CD4-positive, alpha-beta T cell treated with Interleukin-10 for 1 hour (primary cell): ENCODE measurements at regions not wholly inside any gene's neighbourhood (a gene's known extent, or its start where the extent isn't known, plus 50 kb on each side); places are given as distances from the start of the nearest gene placed in this dataset.
"Not testable (repeated sequence)": the region's sequence is repeated elsewhere in the genome, so short reads cannot be mapped to it uniquely, and the experiment has no call there.

Experiments
- DNase-seq: peaks from one replicate; pipeline ENCODE4 v3.0.0-alpha.2; 2020

DNA sequence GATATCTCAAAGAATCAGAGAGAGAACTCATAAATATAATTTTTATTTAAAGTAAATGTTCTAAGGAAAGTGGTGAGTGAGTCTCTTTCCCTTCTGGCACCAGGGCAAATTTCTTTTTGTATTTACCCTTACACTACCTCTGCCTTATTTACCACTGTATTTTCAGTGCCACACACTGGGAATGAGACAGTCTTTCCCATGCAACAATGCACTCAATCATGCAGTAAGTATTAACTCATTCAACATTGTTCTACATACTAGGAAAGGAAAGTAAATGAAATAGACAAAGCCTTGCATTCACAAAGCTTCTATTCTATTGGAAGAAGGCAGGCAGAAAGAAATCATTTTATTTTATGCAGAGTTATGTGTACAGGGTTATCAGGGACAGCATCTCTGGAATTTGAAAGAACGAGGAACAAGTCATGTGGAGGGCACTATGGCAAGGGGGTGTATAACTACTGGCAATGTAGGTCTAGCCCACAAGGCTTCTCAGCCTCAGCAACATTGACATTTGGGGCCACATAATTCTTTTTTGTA, 129.8 kb upstream of the PRDX6 start:
- DNase-seq: no peak

- DNase-seq: not testable (repeated sequence)
These were observed 124.5 kb upstream of the PRDX6 start for GRCh38 chr1:173352635-173353034.

GRCh38 chr1:173353350-173353749, 123.8 kb upstream of the PRDX6 start:
- DNase-seq: no peak

DNA sequence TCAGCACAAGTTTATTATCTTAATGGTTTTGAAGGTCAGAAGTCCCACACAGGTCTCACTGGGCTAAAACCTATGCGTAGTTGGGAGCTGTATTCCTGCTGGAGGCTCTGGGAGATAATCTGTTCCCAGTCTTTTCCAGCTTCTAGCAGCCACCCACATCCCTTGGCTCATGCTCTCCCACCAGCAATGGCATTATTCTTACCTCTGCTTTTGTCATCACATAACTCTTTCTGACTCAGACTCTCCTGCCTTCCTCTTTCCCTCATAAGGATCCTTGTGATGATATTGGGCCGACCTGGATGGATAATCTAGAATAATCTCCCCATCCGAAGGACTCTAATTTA, 122.2 kb upstream of the PRDX6 start:
- DNase-seq: no peak

DNA sequence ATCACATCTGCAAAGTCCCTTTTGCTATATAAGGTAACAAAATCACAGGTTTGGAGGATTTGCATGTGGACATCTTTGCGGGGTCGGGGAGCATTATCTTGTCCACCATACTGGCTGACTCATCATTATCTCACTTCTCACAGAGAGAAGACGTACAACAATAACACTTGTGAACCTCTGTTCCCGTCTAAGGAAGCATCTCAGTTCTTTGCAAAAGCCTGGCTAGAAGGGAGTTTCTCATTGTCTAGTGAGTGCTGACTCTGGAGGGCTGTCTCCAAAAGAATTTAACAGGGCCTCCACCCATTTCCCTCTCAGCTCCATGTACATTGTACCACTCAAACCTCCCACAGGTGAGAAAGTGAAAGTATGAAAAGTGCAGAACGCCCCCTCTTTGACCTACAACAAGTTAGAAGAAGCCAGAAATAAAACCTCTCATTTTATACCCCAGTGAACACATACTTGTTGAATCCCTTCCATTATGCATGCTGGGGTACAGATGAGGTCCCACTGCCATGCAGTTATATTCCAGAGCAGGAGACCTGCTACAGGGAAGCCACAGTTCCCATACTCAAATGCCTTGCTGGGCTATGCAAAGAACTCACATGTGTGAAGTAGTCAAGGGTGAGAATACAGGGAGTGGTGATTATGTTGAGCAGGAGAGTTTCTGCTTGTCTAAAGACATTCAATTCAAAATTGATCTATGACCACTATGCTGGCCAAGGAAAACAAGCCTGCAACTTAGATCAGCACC, 121.7 kb upstream of the PRDX6 start:
- no peak for DNase-seq

GRCh38 chr1:173356191-173356762, 120.9 kb upstream of the PRDX6 start:
- DNase-seq: no peak

GRCh38 chr1:173360487-173361063, 116.6 kb upstream of the PRDX6 start:
- no peak for DNase-seq

DNA sequence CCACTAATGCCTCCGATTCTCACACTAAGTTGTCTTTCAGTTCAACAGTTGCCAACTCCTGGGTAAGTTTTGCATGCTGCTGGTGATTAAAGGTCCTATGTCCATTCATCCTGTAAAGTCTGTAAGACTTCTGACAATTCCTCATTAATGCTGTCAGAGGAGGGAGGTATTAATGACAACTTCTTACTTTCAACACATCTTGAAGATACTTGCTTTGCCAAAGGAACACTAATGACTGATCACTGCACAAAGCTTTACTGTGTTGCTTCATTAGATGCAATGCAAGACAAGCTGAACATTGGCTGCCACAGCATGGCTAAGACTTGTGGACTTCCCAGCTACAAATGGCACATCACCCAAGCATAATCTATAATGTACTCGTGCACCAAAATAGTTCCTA, 114.6 kb upstream of the PRDX6 start:
- DNase-seq: no peak

DNA sequence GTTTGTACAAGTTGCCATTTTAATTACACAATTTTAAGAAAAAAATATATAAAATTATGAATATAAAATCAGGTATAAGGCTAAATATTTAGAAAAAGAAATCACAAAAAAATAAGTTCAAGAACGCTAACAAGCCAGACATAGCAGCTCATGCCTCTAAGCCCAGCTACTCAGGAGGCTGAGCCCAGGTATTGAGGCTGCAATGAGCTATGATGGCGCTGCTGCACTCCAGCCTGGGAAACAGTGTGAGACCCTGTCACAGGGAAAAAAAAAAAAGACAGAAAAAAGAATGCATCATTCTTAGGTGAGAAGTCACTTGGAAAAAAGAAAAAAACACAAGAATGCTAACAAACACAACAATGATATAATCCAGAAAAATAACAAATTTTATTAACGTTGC, 112.3 kb upstream of the PRDX6 start:
- DNase-seq: no peak

GRCh38 chr1:173365341-173365740, 111.8 kb upstream of the PRDX6 start:
- DNase-seq: no peak

DNA sequence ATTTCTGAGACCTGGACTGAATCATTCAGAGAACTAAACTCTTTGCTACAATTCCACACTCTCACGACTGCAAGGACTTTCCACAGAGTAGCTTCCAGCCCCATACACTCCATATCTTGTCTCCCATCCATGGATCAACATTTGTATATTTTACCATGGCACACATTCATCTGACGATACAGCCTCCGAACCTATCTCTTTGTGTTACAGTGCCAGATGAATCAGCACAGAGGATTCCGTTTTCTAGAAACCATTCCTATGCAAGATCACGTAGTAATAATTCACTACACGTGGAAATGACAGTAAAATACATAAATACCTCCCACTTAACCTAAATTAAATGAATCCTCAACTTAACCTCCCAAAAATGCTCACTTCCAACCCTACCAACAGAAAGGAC, 110.0 kb upstream of the PRDX6 start:
- no peak for DNase-seq

- not testable (repeated sequence) for DNase-seq
These were observed 106.5 kb upstream of the PRDX6 start for GRCh38 chr1:173370586-173370985.

DNA sequence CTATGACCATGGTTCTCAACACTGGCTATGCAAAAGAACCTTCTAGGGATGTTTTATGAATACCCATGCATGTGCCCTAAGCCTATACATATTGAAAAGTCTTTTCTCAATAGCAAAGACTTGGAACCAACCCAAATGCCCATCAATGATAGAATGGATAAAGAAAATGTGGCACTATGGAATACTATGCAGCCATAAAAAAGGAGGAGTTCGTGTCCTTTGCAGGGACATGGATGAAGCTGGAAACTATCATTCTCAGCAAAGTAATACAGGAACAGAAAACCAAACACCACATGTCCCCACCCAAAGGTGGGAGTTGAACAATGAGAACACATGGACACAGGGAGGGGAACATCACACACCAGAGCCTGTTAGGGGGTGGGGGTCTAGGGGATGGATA, 101.1 kb upstream of the PRDX6 start:
- DNase-seq: not testable (repeated sequence)

GRCh38 chr1:173377266-173377665, 99.9 kb upstream of the PRDX6 start:
- no peak for DNase-seq

GRCh38 chr1:173383351-173383750, 93.8 kb upstream of the PRDX6 start:
- no peak for DNase-seq

DNA sequence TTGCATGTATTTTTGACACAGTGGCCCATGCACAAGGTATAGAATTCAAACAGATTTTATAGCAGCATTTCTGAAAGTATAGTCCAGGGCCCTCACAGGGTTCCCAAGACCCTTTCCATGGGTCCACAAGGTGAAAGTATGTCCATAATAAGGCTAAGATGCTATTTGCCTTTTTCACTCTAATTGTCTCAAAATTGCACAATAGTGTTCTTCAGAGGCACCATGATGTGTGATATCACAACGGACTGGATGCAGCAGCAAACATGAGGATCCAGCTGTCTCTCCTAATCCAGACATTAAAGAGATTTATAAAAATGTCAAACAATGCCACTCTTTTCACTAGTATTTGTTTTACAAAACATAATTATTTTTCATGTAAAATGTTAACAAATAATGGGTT, 88.8 kb upstream of the PRDX6 start:
- no peak for DNase-seq

- DNase-seq: no peak
These were observed 84.1 kb upstream of the PRDX6 start for GRCh38 chr1:173392895-173393658.

GRCh38 chr1:173393659-173394000, 83.5 kb upstream of the PRDX6 start:
- no peak for DNase-seq

DNA sequence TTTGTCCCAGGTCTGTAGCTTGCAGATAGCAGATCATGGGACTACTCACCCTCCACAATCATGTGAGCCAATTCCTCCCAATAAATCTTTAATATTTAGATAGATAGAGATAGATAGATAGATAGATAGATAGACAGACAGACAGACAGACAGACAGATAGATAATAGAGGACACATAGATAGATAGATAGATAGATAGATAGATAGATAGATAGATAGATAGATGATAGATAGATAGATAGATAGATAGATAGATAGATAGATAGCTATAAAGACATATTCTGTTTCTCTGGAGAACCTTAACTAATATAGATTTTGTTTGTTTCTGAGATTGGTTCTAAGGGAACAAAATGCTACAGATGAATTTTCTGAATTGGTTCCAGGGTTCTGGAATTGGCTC, 82.3 kb upstream of the PRDX6 start:
- DNase-seq: not testable (repeated sequence)

DNA sequence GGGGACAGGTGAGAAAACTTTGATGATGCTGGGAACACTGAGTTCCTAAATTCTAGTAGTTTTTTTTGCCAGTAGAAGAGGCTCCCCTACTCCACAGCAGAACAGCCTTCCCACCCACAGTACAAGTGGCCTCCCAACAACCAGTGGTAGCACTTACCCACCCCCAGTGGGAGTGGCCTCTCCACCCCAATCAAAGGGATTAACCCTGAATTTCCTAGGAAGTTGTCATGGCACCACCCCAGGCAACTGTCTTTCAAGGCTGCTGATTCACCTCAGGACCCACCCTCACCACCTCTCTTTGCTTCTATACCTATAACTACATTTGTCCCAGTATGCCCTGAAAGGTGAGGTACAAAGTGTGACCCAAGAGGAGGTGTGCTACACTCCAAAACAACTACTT, 81.4 kb upstream of the PRDX6 start:
- no peak for DNase-seq

DNA sequence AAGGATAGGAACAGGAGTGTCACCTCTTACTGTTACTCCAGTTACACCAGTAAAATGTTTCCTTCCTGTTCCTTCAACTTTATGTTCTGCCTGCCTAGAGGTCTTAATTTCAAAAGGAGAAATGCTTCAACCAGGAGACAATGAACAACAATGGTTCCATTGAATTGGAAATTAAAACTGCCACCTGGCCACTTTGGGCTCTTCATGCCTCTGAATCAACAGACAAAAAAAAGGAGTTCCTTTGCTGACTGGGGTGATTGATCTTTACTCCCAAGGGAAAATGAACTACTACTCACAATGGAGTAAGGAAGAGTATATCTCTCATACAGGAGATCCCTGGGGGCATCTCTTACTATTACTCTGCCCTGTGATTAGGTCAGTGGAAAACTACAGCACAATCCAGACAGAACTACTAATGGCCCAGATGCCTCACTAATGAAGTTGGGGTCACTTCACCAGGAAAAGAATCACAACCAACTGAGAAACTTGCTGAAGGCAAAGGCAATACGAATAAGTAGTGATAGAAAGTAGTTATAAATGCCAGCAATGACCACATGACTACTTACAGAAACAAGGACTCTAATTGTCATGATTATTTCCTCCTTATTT, 76.6 kb upstream of the PRDX6 start:
- DNase-seq: no peak

DNA sequence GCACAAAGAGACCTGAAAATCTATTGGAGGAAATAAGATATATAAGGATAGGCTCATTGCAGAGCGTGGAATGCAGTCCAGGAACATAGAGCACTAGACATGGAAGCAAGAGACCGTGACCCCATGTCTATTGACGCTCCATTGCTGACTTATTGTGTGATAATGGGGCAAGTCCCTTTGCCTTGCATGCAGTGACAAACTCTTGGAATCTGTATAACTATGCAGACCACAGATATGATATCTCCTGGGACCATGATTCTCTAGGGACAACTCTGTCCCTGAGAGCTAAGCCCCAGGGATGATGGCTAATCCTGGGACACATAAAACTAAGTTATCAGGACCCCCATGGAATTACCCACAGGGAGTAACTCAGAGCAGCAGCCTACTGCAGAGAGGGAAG, 73.1 kb upstream of the PRDX6 start:
- no peak for DNase-seq

GRCh38 chr1:173405281-173405680, 71.9 kb upstream of the PRDX6 start:
- no peak for DNase-seq
